ENCODE measurements at regions not wholly inside any gene's neighbourhood (a gene's known extent, or its start where the extent isn't known, plus 50 kb on each side); places are given as distances from the start of the nearest gene placed in this dataset.

- TF ChIP-seq CTCF (IDR thresholded peaks at IDR 0.05; ENCODE audit: insufficient read depth, low read length, poor library complexity, severe bottlenecking) (no peak), EZH2phosphoT487 (conservative IDR thresholded peaks at IDR 0.05; ENCODE audit: low read length) (no peak)
These were observed 141.9 kb upstream of the RASA1 start for GRCh38 chr5:87125766-87126165.
